A549 (cell line): ENCODE measurements at regions not wholly inside any gene's neighbourhood (a gene's known extent, or its start where the extent isn't known, plus 50 kb on each side); places are given as distances from the start of the nearest gene placed in this dataset.

Experiments used
- ATAC-seq, 2 experiments: fragments of 200-7000 bp in 1 of 2; fragments of >200 bp in 1 of 2; cut with Nextera tagmentation in 1 of 2; cut with Tn5 transposase in 1 of 2; 3 replicates each; pipeline versions ENCODE4 v1.8.0 to v1.9.1; 2018 to 2020; ENCODE audit warnings: mild to moderate bottlenecking in 1 of 2, moderate library complexity in 1 of 2
- CTCF ChIA-PET: fragments of 300-600 bp; sonication (Branson Sonifier 250); formaldehyde crosslinking; extraction: SDS; loops from one replicate; lab custom pipeline; 2021; ENCODE audit warnings: antibody characterized with exemption, inconsistent platforms; lab: Yijun Ruan, JAX
- POLR2A ChIA-PET: fragments of 350-600 bp; formaldehyde crosslinking; extraction: SDS; loops from one replicate; lab custom pipeline; 2021; ENCODE audit warnings: antibody characterized with exemption, inconsistent platforms; lab: Yijun Ruan, JAX
- DNase-seq, 2 experiments: peaks; one replicate each; pipeline versions ENCODE4 v3.0.0 to v3.0.0-alpha.2; 2011 to 2016; ENCODE audit warnings: low read depth in 1 of 2, low spot score in 1 of 2
- FAIRE-seq: peaks from 2 replicates; lab custom pipeline; 2011; peaks lifted over from hg19 to GRCh38; lab: Jason Lieb, UNC
- H3K27ac ChIP-seq, 2 experiments: fragments of >200 bp; sonication (Bioruptor Twin); formaldehyde crosslinking; 3 replicates each; pipeline ENCODE4 v1.5.1; 2016 to 2017
- H3K4me1 ChIP-seq: fragments of >200 bp; sonication (Bioruptor Twin); formaldehyde crosslinking; 3 replicates; pipeline ENCODE4 v1.6.1; 2016
- H3K4me2 ChIP-seq: fragments of >200 bp; sonication (Bioruptor Twin); formaldehyde crosslinking; 3 replicates; pipeline ENCODE4 v1.6.1; 2016
- H3K4me3 ChIP-seq: fragments of >200 bp; sonication (Bioruptor Twin); formaldehyde crosslinking; 3 replicates; pipeline ENCODE4 v1.5.1; 2016
- H3K9me3 ChIP-seq: fragments of >200 bp; sonication (Bioruptor Twin); formaldehyde crosslinking; 3 replicates; pipeline ENCODE4 v1.6.1; 2016
- EHF ChIP-seq: fragments of 250-450 bp; sonication (Bioruptor Pico); IDR thresholded peaks from 2 replicates; pipeline ENCODE4 v1.5.0; 2020; ENCODE audit warnings: mild to moderate bottlenecking
- ELK1 ChIP-seq: fragments of 150-350 bp; IDR thresholded peaks from 2 replicates; pipeline ENCODE4 v1.6.1; 2014; ENCODE audit warnings: low read depth, mild to moderate bottlenecking, low read length
- EP300 ChIP-seq, 2 experiments: fragments of >200 bp; sonication (Bioruptor Twin); formaldehyde crosslinking; IDR thresholded peaks; 2 replicates in 1 of 2; 3 replicates in 1 of 2; pipeline ENCODE4 v1.6.1; 2016 to 2017
- ESRRA ChIP-seq: fragments of 150-350 bp; IDR thresholded peaks from 2 replicates; pipeline ENCODE4 v1.6.1; 2014; ENCODE audit warnings: mild to moderate bottlenecking, low read length, borderline replicate concordance
- FOSL2 ChIP-seq, 2 experiments: fragments of 450-650 bp in 1 of 2; fragments of >200 bp in 1 of 2; sonication (Bioruptor Twin) in 1 of 2; formaldehyde crosslinking; IDR thresholded peaks; 2 replicates each; pipeline versions ENCODE4 v1.5.0 to v1.6.1; 2016 to 2020; ENCODE audit warnings: mild to moderate bottlenecking in 1 of 2, moderate library complexity in 1 of 2
- HDAC2 ChIP-seq: fragments of 200-600 bp; sonication (generic); IDR thresholded peaks from 2 replicates; pipeline ENCODE4 v1.6.1; 2016
- HEYL ChIP-seq: fragments of 250-450 bp; sonication (Bioruptor Pico); IDR thresholded peaks from 2 replicates; pipeline ENCODE4 v1.8.0; 2021; ENCODE audit warnings: mild to moderate bottlenecking, moderate library complexity
- HOXB13 ChIP-seq: fragments of 250-450 bp; sonication (Bioruptor Pico); IDR thresholded peaks from 2 replicates; pipeline ENCODE4 v1.5.0; 2020; ENCODE audit warnings: low read depth, mild to moderate bottlenecking, moderate library complexity
- JUN ChIP-seq, 2 experiments: fragments of >200 bp; sonication (Bioruptor Twin); formaldehyde crosslinking; IDR thresholded peaks; 2 replicates in 1 of 2; 3 replicates in 1 of 2; pipeline ENCODE4 v1.6.1; 2016 to 2017
- JUNB ChIP-seq: fragments of >200 bp; sonication (Bioruptor Twin); formaldehyde crosslinking; IDR thresholded peaks from 2 replicates; pipeline ENCODE4 v1.6.1; 2016
- KDM5A ChIP-seq: fragments of 200-600 bp; sonication (generic); IDR thresholded peaks from 2 replicates; pipeline ENCODE4 v1.6.1; 2016; ENCODE audit warnings: antibody characterized with exemption, mild to moderate bottlenecking
- MYC ChIP-seq: IDR thresholded peaks from 2 replicates; pipeline ENCODE4 v1.6.1; 2012; ENCODE audit warnings: mild to moderate bottlenecking, inconsistent platforms, low read length, improper control_type of control experiment, borderline replicate concordance
- NPAS2 ChIP-seq: fragments of 250-450 bp; sonication (Bioruptor Pico); IDR thresholded peaks from 2 replicates; pipeline ENCODE4 v1.8.0; 2022; ENCODE audit warnings: mild to moderate bottlenecking, moderate library complexity, borderline replicate concordance
- NR3C1 ChIP-seq: fragments of >200 bp; sonication (Bioruptor Twin); formaldehyde crosslinking; IDR thresholded peaks from 3 replicates; pipeline ENCODE4 v1.6.1; 2017
- POLR2A ChIP-seq: IDR thresholded peaks from 2 replicates; pipeline ENCODE4 v1.6.1; 2012; ENCODE audit warnings: mild to moderate bottlenecking, low read length
- POLR2AphosphoS2 ChIP-seq: conservative IDR thresholded peaks from 2 replicates; pipeline ENCODE4 v1.6.1; 2012; ENCODE audit warnings: low read length, improper control_type of control experiment, inconsistent platforms
- RAD21 ChIP-seq, 2 experiments: fragments of >200 bp in 1 of 2; sonication (Bioruptor Twin) in 1 of 2; formaldehyde crosslinking in 1 of 2; IDR thresholded peaks in 1 of 2; conservative IDR thresholded peaks in 1 of 2; 2 replicates in 1 of 2; 3 replicates in 1 of 2; pipeline ENCODE4 v1.6.1; 2012 to 2018; ENCODE audit warnings: inconsistent platforms in 1 of 2
- RCOR1 ChIP-seq: fragments of 150-350 bp; IDR thresholded peaks from 2 replicates; pipeline ENCODE4 v1.6.1; 2014; ENCODE audit warnings: antibody characterized with exemption, low read length, low read depth
- REST ChIP-seq: fragments of 200-600 bp; sonication (generic); IDR thresholded peaks from 2 replicates; pipeline ENCODE4 v1.6.1; 2016; ENCODE audit warnings: antibody characterized with exemption, mild to moderate bottlenecking, moderate library complexity
- RNF2 ChIP-seq: fragments of 200-600 bp; sonication (generic); IDR thresholded peaks from 2 replicates; pipeline ENCODE4 v1.6.1; 2016; ENCODE audit warnings: low read depth, mild to moderate bottlenecking, antibody characterized with exemption, moderate library complexity, borderline replicate concordance
- SMC3 ChIP-seq: fragments of >200 bp; sonication (Bioruptor Twin); formaldehyde crosslinking; IDR thresholded peaks from 3 replicates; pipeline ENCODE4 v1.6.1; 2018; ENCODE audit warnings: inconsistent platforms
- SREBF2 ChIP-seq: fragments of 450-650 bp; IDR thresholded peaks from 2 replicates; pipeline ENCODE4 v1.6.1; 2014; ENCODE audit warnings: mild to moderate bottlenecking, moderate library complexity
- TP53 ChIP-seq: fragments of 250-450 bp; sonication (Bioruptor Pico); IDR thresholded peaks from 2 replicates; pipeline ENCODE4 v1.5.0; 2021; ENCODE audit warnings: mild to moderate bottlenecking, moderate library complexity
- USF2 ChIP-seq: fragments of 450-650 bp; IDR thresholded peaks from 2 replicates; pipeline ENCODE4 v1.6.1; 2014; ENCODE audit warnings: antibody characterized with exemption
- ZFP36 ChIP-seq: fragments of 450-650 bp; IDR thresholded peaks from 2 replicates; pipeline ENCODE4 v1.6.1; 2014; ENCODE audit warnings: borderline replicate concordance; ENCODE audit not compliant: partially characterized antibody
- WGBS: methylation state at CpG from one replicate; pipeline ENCODE4 v1.1.6; 2017; ENCODE audit errors: missing lambda C conversion rate; 5-methylcytosine and 5-hydroxymethylcytosine counted together
- TF ChIP-seq, protein P1 (sequence below): fragments of >200 bp; sonication (Bioruptor Twin); formaldehyde crosslinking; IDR thresholded peaks from 3 replicates; pipeline ENCODE4 v1.5.1; 2016
- TF ChIP-seq, protein P2 (sequence below): IDR thresholded peaks from 2 replicates; pipeline ENCODE4 v1.6.1; 2012
- TF ChIP-seq, protein P3 (sequence below): fragments of >200 bp; sonication (Bioruptor Twin); formaldehyde crosslinking; IDR thresholded peaks from 2 replicates; pipeline ENCODE4 v1.6.1; 2016
- TF ChIP-seq, protein P4 (sequence below): fragments of >200 bp; sonication (Bioruptor Twin); formaldehyde crosslinking; IDR thresholded peaks from 3 replicates; pipeline ENCODE4 v1.6.1; 2016

- no peak for DNase-seq
- TF ChIP-seq KDM5A = no peak
- no peak for TF ChIP-seq HEYL (CRISPR knock-in tag)
- no peak for TF ChIP-seq SMC3
- TF ChIP-seq POLR2A = no peak
- TF ChIP-seq HOXB13 (CRISPR knock-in tag) = no peak
- no peak for TF ChIP-seq ZFP36
- TF ChIP-seq NR3C1 = no peak
- no peak for TF ChIP-seq HDAC2
- TF ChIP-seq USF2 = no peak
- no peak for TF ChIP-seq RNF2
- TF ChIP-seq RCOR1 = no peak
- no peak for TF ChIP-seq EHF (CRISPR knock-in tag)
- no peak for TF ChIP-seq NPAS2 (CRISPR knock-in tag)
- TF ChIP-seq, protein P1, sequence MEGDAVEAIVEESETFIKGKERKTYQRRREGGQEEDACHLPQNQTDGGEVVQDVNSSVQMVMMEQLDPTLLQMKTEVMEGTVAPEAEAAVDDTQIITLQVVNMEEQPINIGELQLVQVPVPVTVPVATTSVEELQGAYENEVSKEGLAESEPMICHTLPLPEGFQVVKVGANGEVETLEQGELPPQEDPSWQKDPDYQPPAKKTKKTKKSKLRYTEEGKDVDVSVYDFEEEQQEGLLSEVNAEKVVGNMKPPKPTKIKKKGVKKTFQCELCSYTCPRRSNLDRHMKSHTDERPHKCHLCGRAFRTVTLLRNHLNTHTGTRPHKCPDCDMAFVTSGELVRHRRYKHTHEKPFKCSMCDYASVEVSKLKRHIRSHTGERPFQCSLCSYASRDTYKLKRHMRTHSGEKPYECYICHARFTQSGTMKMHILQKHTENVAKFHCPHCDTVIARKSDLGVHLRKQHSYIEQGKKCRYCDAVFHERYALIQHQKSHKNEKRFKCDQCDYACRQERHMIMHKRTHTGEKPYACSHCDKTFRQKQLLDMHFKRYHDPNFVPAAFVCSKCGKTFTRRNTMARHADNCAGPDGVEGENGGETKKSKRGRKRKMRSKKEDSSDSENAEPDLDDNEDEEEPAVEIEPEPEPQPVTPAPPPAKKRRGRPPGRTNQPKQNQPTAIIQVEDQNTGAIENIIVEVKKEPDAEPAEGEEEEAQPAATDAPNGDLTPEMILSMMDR = no peak
- TF ChIP-seq FOSL2 (IDR thresholded peaks at IDR 0.05) = no peak
- TF ChIP-seq FOSL2 (CRISPR knock-in tag; IDR thresholded peaks at IDR 0.05) = no peak
- no peak for TF ChIP-seq EP300 (IDR thresholded peaks at IDR 0.05)
- no peak for TF ChIP-seq TP53 (CRISPR knock-in tag)
- TF ChIP-seq ESRRA = no peak
- TF ChIP-seq JUN (IDR thresholded peaks at IDR 0.05) = no peak
- TF ChIP-seq, all 56 proteins: peak for 0
- no peak for ATAC-seq
- no peaks in the 10 kb centered on the region for H3K9me3 ChIP-seq
- 8% methylated on average over 1 of the region's 1 CpG for WGBS
- no peak for FAIRE-seq
- H3K27ac ChIP-seq = no peak overlapping the region
- no peak overlapping the region for H3K4me3 ChIP-seq
- ChIA-PET CTCF (no interaction called here), POLR2A (no interaction called here)
- no peaks in the 10 kb centered on the region for H3K4me1 ChIP-seq
- no peak overlapping the region for H3K4me2 ChIP-seq
Observed at GRCh38 chr4:106851726-106852125, 184.4 kb downstream of the DKK2 start.

GRCh38 chr4:106850691-106851090 lies 185.4 kb downstream of the DKK2 start:
- DNase-seq (no peak), FAIRE-seq (no peak), ATAC-seq (no peak)
- no peak overlapping the region for H3K4me3 ChIP-seq
- POLR2A ChIA-PET = no interaction called here
- no peaks in the 10 kb centered on the region for H3K9me3 ChIP-seq
- H3K27ac ChIP-seq = no peak overlapping the region
- H3K4me2 ChIP-seq = no peak overlapping the region
- TF ChIP-seq HOXB13 (CRISPR knock-in tag) (no peak), JUNB (no peak), EHF (CRISPR knock-in tag) (no peak), ELK1 (no peak), RNF2 (no peak), RAD21 (conservative IDR thresholded peaks at IDR 0.05 in 1 of 2, IDR thresholded peaks at IDR 0.05 in 1 of 2) (no peak), POLR2AphosphoS2 (no peak), MYC (no peak), POLR2A (no peak), HDAC2 (no peak), REST (no peak), JUN (IDR thresholded peaks at IDR 0.05) (no peak), SREBF2 (no peak)
- TF ChIP-seq, protein P2, sequence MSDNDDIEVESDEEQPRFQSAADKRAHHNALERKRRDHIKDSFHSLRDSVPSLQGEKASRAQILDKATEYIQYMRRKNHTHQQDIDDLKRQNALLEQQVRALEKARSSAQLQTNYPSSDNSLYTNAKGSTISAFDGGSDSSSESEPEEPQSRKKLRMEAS = no peak
- TF ChIP-seq, protein P3, sequence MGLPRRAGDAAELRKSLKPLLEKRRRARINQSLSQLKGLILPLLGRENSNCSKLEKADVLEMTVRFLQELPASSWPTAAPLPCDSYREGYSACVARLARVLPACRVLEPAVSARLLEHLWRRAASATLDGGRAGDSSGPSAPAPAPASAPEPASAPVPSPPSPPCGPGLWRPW = no peak
- TF ChIP-seq, protein P4, sequence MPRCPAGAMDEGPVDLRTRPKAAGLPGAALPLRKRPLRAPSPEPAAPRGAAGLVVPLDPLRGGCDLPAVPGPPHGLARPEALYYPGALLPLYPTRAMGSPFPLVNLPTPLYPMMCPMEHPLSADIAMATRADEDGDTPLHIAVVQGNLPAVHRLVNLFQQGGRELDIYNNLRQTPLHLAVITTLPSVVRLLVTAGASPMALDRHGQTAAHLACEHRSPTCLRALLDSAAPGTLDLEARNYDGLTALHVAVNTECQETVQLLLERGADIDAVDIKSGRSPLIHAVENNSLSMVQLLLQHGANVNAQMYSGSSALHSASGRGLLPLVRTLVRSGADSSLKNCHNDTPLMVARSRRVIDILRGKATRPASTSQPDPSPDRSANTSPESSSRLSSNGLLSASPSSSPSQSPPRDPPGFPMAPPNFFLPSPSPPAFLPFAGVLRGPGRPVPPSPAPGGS = no peak
- no peaks in the 10 kb centered on the region for H3K4me1 ChIP-seq
- CTCF ChIA-PET = no interaction called here
- 9% methylated on average over 2 of the region's 2 CpGs for WGBS
